ENCODE measurements at regions not wholly inside any gene's neighbourhood (a gene's known extent, or its start where the extent isn't known, plus 50 kb on each side); places are given as distances from the start of the nearest gene placed in this dataset.
A peak's percentile ranks its signal among the peaks of the same experiment; 100 is the strongest.

- POLR2A ChIA-PET = interaction anchor here (1.5 kb wide), 1 partner anchor 47 kb away, joined by 4 read pairs; no protein-coding TSS in a partner anchor
- TF ChIP-seq USF2 (CRISPR knock-in tag; IDR thresholded peaks at IDR 0.05) (peak; percentile 50), ZBED1 (IDR thresholded peaks at IDR 0.05) (no peak)
- Histone ChIP-seq H2AFZ (ENCODE audit: low read depth, low read length) (no peak overlapping the region), H3K27ac (ENCODE audit: extremely low read depth, low read depth, low read length) (no peak overlapping the region), H3K9me1 (ENCODE audit: control insufficient read depth, insufficient read depth, low read length) (no peaks in the 10 kb centered on the region), H3K27me3 (ENCODE audit: control insufficient read depth in 2 of 2, insufficient read depth in 2 of 2, low read length in 2 of 2) (no peaks in the 10 kb centered on the region), H3K79me2 (ENCODE audit: control insufficient read depth, insufficient read depth, low read length) (no peaks in the 10 kb centered on the region), H3K4me1 (replicated peaks in 1 of 2; ENCODE audit: control insufficient read depth in 2 of 2, insufficient read depth in 2 of 2, low read length in 2 of 2) (peaks cover 4% of the 10 kb centered on the region in 2 experiments; a peak in 1 of 5 replicates), H3K36me3 (ENCODE audit: control insufficient read depth, insufficient read depth, low read length) (no peaks in the 10 kb centered on the region), H4K20me1 (replicated peaks; ENCODE audit: control insufficient read depth, insufficient read depth, low read length) (no peaks in the 10 kb centered on the region; the same call in 1 of the 2 replicates), H3K9me3 (replicated peaks; ENCODE audit: control insufficient read depth, insufficient read depth, low read depth, low read length) (no peaks in the 10 kb centered on the region), H3K9ac (ENCODE audit: insufficient read depth in 1 of 2, low read depth in 2 of 2, low read length in 2 of 2) (no peak overlapping the region), H3K4me2 (ENCODE audit: insufficient read depth, low read length) (no peak overlapping the region), H3K4me3 (no peak overlapping the region)
- BruUV-seq (replicated peaks) = no TSS peak
- ATAC-seq (no peak; the same call in 2 of the 3 replicates), FAIRE-seq (no peak), DNase-seq (ENCODE audit: extremely low read depth in 1 of 4, low spot score in 3 of 4) (no peak)
- intact Hi-C loops (cut with micrococcal nuclease) = no loop called here
- WGBS (ENCODE audit: insufficient coverage, low coverage, missing lambda C conversion rate) = 0% methylated on average over 2 of the region's 2 CpGs
- CTCF ChIA-PET (ENCODE audit: low intra/inter-chr PET ratio) = no interaction called here
- in situ Hi-C loops (cut with MboI) = no loop called here
Observed at GRCh38 chr4:103305355-103305754, 107.2 kb upstream of the CENPE start.

- ATAC-seq (no peak), DNase-seq (ENCODE audit: extremely low read depth in 1 of 4, low spot score in 3 of 4) (no peak), FAIRE-seq (no peak)
- H4K20me1 ChIP-seq (replicated peaks; ENCODE audit: control insufficient read depth, insufficient read depth, low read length) = no peaks in the 10 kb centered on the region; the same call in 1 of the 2 replicates
- H3K4me3 ChIP-seq = no peak overlapping the region
- no peaks in the 10 kb centered on the region for H3K27me3 ChIP-seq (ENCODE audit: control insufficient read depth in 2 of 2, insufficient read depth in 2 of 2, low read length in 2 of 2)
- TF ChIP-seq RNF2 (IDR thresholded peaks at IDR 0.05) = no peak
- TF ChIP-seq IRF1 (CRISPR knock-in tag; IDR thresholded peaks at IDR 0.05; ENCODE audit: borderline replicate concordance) = no peak
- TF ChIP-seq ADNP (tag; IDR thresholded peaks at IDR 0.05) = no peak
- no peak for TF ChIP-seq ARHGAP35 (IDR thresholded peaks at IDR 0.05; ENCODE audit: partially characterized antibody)
- TF ChIP-seq TARDBP (IDR thresholded peaks at IDR 0.05) = no peak
- TF ChIP-seq DACH1 (IDR thresholded peaks at IDR 0.05; ENCODE audit: partially characterized antibody) = no peak
- no peak for TF ChIP-seq ZNF717 (CRISPR knock-in tag; IDR thresholded peaks at IDR 0.05)
- TF ChIP-seq ELF1 (tag; IDR thresholded peaks at IDR 0.05) = no peak
- no peak for TF ChIP-seq ILF3 (IDR thresholded peaks at IDR 0.05; ENCODE audit: borderline replicate concordance)
- CTCF ChIA-PET (ENCODE audit: low intra/inter-chr PET ratio) = no interaction called here
- in situ Hi-C loops (cut with MboI) (no loop called here), intact Hi-C loops (cut with micrococcal nuclease) (no loop called here)
- H3K4me2 ChIP-seq (ENCODE audit: insufficient read depth, low read length) = no peak overlapping the region
- peaks cover 4% of the 10 kb centered on the region in 2 experiments; a peak in 1 of 5 replicates for H3K4me1 ChIP-seq (replicated peaks in 1 of 2; ENCODE audit: control insufficient read depth in 2 of 2, insufficient read depth in 2 of 2, low read length in 2 of 2)
- H2AFZ ChIP-seq (ENCODE audit: low read depth, low read length) = no peak overlapping the region
- no peak overlapping the region for H3K27ac ChIP-seq (ENCODE audit: extremely low read depth, low read depth, low read length)
- H3K9me1 ChIP-seq (ENCODE audit: control insufficient read depth, insufficient read depth, low read length) = no peaks in the 10 kb centered on the region
- H3K36me3 ChIP-seq (ENCODE audit: control insufficient read depth, insufficient read depth, low read length) = no peaks in the 10 kb centered on the region
- H3K79me2 ChIP-seq (ENCODE audit: control insufficient read depth, insufficient read depth, low read length) = no peaks in the 10 kb centered on the region
- POLR2A ChIA-PET = no interaction called here
- no peaks in the 10 kb centered on the region for H3K9me3 ChIP-seq (replicated peaks; ENCODE audit: control insufficient read depth, insufficient read depth, low read depth, low read length)
- no peak overlapping the region for H3K9ac ChIP-seq (ENCODE audit: insufficient read depth in 1 of 2, low read depth in 2 of 2, low read length in 2 of 2)
- BruUV-seq (replicated peaks) = no TSS peak
Observed at GRCh38 chr4:103303011-103303410, 104.9 kb upstream of the CENPE start.

Data from K562 (cell line).